8988T (cell line): ENCODE measurements at regions not wholly inside any gene's neighbourhood (a gene's known extent, or its start where the extent isn't known, plus 50 kb on each side); places are given as distances from the start of the nearest gene placed in this dataset.
"Not testable (repeated sequence)": the region's sequence is repeated elsewhere in the genome, so short reads cannot be mapped to it uniquely, and the experiment has no call there.

ENCODE experiments used
- DNase-seq: peaks from one replicate; pipeline ENCODE4 v3.0.0; 2011

DNA sequence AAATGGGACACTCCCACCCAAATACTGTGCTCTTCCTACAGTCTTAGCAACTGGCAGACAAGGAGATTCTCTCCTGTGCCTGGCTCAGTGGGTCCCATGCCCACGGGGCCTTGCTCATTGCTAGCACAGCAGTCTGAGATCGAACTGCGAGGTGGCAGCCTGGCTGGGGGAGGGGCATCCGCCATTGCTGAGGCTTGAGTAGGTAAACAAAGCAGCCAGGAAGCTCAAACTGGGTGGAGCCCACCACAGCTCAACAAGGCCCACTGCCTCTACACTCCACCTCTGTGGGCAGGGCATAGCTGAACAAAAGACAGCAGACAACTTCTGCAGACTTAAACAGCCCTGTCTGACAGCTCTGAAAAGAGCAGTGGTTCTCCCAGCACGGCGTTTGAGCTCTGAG lies 174.8 kb downstream of the COL12A1 start:
- DNase-seq = not testable (repeated sequence)

DNA sequence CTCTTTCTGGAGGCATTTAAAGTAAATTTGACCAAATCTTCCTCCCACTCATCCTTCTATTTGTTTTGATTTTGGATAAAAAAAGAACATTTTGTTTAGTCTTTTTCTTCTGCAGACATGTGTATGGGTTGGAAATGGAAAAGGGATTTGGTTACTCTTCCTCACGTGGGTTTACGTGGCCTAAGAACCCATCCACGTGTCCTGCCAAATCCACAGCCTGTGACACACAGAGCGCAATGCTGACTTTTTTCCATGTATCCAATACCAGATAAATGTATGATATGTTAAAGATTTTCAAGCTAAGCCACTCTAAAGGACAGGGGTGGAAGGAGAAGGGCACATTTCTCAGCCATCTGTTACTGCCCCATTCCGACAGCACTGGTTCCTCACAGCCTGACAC lies 176.5 kb downstream of the COL12A1 start:
- no peak for DNase-seq

DNA sequence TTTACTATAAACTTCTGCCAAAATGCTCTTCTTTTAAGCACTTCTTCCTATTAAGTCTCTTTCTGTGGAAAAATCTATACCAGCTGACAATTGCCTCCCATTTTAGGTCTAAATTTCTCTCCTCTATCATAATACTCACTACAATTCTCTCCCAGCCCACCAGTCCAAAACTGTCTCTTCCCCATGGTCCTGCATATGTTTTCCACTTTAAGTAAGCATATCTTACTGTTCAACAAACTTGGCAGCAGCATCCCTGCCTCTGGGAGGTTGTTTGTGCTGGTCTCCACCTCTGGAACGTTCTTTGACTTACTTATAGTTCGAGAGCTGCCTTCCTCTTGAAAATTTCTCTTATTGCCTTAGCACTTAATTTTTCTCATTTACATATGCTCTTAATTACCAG lies 180.5 kb downstream of the COL12A1 start:
- DNase-seq = no peak

DNA sequence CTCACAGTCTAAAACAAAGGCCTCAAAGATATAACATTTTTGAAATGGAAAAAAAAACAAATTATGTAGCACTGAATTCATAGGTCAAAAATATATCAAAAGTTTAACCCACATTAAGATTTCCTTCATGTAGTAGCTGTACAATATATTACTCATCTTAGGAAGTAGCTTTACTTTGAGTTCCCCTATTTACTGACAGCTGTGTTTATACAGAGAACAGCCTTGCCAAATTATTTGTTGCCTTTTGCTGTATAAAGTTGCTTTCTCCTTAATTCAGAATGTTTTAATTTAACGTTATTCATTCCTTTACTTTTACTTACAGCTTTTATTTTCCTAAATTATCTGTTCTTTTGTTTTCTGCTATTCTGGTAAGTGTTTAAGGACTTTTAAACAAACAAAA lies 181.0 kb downstream of the COL12A1 start:
- DNase-seq = no peak

DNA sequence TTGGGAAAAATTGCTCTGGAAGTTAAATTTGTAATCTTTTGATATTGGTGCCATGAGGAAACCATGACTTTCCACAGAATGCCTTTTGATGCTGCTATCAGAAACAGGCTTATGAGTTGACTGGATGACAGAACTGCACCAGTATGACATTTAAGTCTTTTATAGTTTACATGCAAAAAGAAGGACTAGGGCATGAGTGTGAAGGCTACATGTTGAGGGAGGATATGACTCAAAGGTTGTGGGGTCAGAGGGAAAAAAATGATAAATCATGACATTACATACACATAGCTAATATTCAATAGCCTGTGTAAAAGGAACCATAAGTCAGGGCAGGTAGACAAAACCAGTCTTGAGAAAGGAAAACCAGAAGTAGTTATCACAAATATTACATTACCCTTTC lies 182.2 kb downstream of the COL12A1 start:
- no peak for DNase-seq

DNA sequence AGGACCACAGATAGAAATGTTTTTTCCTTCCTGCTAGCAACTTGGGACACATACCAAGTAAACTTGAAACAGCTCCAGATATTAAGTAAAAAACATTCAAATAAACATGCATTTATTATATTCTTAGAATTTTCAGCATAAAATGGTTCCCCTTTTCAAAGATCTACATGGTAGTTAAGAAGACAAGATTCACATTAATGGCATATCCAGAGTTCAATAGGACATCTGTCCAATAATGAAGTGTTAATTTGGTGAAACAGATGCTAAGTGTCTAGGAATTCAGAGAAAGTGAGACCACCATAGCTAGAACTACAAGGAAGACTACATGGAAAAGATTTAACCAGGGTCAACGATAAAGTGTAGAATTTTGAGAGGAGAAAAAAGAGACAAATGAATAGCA lies 184.9 kb downstream of the COL12A1 start:
- DNase-seq = no peak

DNA sequence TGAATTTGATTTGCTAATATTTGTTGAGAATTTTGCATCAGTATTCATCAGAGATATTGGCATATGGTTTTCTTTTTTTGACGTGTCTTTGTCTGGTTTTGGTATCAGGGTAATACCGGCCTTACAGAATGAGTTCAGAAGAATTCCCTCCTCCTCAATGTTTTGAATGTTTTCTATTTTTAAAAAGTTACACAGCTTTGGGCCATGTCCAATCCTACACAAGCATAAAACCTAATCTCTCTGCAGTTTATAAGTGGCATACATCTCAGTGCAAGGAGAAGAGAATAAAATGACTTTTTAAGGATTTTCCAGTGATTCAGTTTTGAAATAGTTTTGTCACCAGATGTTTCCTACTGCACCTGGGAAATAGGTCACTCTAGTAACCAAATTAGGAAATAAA lies 185.5 kb downstream of the COL12A1 start:
- DNase-seq = no peak

DNA sequence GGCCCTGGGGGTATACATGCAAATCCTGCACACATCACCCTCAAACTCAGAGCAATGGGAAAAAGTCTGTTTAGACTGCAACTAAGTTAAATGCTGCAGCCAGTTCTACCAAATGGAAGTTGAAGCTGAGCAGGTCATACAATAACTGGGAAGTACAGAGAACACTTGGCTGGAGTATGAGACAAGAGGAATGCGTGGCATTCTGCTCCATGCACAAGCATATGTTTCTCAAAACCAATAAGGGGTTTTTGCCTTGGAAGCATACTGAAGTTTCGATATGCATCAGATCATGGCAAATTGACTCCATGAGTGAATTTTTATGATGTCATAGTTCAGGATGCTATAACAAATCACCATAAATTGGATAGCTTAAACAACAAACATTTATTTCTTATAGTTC lies 193.8 kb downstream of the COL12A1 start:
- no peak for DNase-seq

DNA sequence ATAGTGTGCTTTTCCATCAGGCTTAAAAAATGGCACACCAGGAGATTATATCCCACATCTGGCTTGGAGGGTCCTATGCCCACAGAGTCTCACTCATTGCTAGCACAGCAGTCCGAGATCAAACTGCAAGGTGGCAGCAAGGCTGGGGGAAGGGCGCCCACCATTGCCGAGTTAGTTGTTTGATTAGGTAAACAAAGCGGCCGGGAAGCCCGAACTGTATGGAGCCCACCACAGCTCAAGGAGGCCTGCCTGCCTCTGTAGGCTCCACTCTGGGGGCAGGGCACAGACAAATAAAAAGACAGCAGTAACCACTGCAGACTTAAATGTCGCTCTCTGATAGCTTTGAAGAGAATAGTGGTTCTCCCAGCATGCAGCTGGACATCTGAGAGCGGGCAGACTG lies 201.9 kb downstream of the COL12A1 start:
- DNase-seq = not testable (repeated sequence)

DNA sequence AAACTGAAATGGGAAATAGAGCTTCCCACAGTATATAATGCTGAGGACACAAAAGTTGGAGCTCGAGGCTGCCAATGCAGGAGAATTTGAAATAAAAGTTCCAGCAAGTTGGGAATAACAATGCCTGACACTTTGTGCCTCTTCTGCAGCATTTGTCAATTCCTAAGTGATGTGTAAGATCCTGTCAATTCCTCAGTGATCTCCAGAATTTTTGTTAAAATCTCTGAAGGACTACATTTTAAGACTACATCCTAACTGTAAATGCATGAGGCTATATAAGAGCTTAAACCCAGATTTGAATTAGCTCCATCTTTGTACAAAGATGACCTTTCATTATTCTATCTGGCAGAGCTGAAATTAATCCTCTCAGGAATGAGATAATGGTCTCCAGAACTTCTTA lies 208.2 kb downstream of the COL12A1 start:
- DNase-seq = no peak

DNA sequence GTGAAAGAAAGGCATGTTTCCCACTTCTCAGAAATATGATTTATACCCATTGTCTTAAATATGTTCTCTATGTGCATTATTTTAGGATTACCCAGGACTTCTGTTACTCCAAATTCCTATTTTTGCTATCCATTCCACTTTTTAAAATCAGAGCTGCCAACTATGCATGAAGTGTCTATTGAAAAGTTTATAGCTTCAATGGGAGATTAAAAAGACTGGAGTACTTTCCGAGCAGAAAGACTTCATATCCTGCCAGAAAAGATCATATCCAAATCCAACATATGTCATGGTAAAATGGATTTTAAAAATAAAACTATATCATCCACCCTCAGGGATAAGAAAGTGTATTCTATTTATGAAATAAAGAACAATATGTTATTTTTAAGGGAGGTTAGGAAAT lies 212.7 kb downstream of the COL12A1 start:
- DNase-seq = no peak

DNA sequence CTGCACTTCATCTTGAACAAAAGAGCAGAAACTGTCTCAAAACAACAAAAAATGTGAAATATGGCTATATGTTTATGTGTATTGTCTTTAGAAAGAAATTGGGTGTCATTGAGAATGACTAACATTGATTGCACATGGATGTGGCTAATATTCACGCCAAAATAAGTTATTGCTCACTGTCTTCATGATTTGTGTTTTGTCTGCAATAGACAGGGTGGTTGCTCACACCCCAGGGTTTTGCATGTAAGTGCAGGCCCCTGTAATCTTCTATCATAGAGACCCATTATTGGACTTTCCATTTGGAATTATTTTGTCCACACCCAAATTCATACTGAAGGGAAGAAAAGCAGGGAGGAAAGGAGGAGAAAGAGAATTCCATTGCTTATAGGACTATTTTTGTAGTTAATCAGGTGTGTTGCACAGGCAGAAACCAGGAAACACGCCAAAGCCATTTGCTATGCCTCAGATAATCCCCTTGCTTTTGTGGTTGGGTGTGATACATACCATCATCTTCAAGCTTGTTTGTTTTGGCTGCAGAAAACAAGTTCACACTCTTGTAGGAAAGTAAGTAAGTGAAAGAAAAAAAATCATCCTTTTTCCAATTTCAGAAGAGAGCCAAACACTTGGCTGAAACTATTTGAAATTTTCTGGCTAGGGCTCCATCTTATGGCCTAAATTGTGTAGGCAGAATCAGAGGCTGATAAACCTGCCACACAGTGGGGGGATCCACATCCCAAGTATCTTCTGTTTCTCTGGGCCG lies 214.1 kb downstream of the COL12A1 start:
- no peak for DNase-seq

DNA sequence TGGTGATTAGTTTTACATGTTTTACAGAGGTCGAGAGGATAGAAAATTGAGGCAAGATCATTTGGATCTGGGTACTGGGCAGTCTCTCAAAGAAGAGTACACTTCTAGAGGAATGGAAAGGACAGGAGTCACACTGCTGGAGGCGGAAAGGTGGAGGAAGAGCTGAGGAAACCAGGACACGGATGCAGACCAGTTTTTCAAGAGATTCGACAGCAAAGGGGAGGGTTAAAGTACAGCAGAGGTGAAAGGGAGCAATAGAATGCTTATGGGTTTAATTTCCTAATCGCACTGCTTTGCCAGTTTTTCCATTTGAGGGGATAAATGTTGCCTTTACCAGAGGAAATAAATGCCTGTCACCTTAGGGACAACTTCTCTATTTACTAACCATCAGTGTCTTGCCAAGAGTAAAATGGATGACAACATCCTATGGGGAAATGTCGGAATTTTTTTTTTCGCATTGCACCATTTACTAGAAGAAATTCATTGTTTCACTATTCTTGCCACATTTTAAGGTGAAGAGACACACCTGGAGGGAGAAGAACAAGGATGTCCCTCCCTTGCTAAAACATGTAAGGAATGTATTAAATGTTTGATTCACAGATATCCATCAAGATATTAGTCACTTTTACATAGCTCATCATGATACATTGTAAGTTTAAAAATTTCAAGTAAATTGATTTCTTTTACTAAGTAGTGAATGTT lies 226.6 kb downstream of the COL12A1 start:
- DNase-seq = no peak

DNA sequence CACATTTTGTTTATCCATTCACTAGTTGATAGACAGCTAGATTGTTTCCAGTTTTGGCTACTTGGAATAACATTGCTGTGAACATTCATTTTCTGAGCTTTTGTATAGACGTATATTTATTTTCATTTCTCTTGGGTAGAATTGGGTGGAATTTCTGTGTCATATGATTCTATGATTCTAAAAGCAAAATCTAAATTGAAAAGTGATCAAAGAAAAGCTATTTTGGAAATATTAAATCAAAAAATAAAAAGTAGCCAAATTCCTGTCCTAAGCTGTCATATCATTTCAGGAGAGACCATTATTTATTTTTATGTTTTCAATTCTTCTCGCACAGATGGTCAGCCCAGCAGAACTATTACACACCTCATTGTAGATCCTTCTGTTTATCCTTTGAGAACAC lies 229.2 kb downstream of the COL12A1 start:
- DNase-seq = no peak

DNA sequence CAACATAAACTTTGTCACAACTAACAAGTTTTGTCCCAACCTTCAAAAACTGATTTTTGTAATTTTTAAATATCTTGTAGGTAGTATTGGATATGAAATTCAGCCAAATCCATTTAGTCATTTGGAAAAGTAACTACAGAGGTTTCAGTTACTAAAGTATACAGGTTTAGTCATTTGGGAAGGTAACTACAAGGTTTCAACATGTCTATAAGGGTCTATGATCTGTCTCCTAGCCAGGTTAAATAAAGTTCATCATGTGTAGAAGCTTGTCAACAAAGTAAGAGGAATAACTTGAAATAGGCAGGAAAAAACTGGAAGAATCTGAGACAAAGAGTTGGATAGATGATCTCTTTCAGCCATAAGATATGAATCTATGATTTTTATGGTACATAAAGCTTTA lies 229.8 kb downstream of the COL12A1 start:
- DNase-seq = no peak

DNA sequence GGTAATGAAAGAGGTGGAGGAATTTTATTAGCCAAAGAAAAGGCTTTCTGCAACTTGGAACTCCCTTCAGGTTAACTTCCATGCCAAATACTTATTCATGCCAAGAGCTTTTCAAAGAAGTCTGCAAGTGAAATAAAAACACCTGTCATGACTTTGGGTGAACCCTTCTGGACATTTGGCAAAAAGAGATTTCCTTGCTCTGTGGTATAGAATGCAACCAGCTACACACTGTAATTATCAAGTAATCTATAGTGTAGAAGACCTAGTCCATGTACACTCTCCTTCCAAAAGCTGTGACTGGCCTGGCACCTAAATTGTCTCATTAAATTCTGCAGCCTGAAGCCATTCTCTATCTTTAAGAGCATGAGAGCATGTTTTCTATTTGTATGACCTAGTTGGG lies 232.3 kb downstream of the COL12A1 start:
- no peak for DNase-seq

DNA sequence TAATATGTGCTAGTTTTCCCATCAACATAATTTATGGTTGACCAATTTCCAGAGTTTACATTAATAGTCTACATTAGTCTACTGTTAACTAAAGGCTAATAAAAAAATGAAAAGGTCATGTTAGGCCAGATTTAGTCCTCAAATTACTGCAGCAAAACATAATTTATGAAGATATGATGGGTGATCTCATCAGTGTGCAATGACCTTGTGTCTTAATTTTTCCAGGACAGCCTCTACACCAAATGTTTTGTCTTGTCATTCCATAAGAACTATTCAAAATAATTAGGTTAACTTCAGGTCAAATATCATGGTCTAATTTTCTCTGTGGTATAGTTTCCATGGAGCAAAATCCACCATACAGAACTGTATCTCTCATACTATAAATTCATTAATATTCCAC lies 234.2 kb downstream of the COL12A1 start:
- DNase-seq = no peak

DNA sequence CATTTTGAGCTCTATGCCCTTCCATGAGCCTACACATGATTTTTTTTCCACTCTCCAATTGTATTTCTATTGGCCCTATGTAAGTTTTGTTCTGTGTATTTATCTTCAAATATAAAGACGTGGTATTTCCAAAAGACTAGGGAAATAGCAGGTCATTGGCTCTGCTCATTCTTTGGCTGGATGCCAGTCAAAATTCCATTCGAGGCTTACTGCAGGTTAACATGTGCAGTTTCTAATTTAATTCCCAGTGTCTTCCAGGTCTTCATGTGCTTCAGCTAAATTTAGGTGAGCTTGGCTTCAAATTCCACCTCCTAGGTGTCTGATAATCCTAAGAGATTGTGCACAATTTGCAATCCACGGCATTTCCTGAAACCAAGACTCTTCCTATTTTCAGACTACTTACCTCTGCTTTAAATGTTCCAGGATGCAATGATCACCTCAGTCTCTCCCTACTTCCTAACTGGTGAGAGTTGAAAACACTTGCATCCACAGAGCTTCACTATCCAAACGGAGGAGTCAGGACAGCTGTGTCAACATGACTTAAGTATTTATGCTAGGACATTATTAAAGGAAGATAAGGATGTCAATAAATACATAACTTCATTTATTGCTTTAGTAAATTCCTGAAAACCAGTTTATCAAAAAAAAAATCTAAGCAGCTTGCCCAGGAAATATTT lies 236.1 kb downstream of the COL12A1 start:
- DNase-seq = no peak

DNA sequence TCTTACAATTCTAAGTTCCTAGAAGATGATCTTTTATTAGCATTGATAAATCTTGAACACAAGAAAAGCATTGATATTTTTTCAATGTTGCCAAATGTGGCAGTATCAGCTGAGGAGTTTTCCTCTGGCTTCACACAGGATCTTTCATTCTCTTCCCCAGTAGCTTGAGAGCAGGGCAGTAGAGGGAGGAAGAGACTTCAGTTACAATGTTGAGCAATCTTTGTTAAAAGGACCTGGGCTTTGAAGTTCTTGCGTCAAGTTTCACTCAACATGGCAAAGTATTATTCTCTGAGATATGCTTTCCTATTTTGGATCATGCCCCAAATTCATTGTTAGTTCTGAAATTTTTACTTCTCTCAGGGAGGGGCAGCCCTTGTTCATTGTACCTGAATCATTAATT lies 238.0 kb downstream of the COL12A1 start:
- DNase-seq = no peak

DNA sequence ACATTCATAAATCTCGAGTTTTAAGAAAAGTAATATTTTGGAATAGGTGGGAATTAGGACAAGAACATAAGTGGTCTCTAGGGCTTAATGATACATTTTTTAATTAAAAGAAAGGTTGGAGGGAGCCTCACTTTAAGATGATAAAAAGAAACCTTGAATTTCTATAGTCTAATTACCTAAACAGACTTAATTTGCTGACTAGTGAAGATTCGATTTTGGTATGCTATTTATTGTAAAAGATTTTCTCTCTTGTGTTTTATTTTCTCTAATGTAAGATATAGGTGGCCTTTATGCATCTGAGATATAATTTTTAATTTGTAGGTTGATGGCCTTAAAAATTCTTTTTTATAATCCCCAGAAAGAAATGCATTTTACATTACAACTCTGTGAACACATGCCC lies 239.1 kb downstream of the COL12A1 start:
- DNase-seq = no peak

DNA sequence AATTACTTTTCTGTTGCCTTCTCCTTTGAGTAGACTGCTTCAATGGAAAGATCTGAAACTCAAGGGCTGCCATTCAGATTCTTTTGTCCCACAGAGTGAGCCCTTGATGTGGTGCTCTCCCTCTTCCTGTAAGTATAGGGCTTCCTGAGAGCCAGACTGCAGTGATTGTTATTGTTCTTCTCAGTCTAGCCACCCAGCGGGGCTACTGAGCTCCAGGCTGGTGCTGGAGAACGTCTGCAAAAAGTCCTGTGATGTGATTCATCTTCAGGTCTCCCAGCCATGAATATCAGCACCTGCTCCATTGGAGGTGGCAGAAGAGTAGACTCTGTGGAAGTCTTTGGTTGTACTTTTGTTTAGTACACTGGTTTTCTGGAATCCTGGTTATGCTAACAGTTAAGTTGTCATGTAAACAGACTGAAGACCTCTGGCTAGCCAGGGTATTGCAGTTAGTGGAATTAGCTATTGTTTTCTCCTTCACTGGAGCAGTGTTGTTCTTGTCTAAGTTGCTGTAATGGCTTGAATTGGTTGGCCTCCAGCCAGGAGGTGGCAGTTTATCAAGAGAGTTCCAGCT lies 240.9 kb downstream of the COL12A1 start:
- no peak for DNase-seq

DNA sequence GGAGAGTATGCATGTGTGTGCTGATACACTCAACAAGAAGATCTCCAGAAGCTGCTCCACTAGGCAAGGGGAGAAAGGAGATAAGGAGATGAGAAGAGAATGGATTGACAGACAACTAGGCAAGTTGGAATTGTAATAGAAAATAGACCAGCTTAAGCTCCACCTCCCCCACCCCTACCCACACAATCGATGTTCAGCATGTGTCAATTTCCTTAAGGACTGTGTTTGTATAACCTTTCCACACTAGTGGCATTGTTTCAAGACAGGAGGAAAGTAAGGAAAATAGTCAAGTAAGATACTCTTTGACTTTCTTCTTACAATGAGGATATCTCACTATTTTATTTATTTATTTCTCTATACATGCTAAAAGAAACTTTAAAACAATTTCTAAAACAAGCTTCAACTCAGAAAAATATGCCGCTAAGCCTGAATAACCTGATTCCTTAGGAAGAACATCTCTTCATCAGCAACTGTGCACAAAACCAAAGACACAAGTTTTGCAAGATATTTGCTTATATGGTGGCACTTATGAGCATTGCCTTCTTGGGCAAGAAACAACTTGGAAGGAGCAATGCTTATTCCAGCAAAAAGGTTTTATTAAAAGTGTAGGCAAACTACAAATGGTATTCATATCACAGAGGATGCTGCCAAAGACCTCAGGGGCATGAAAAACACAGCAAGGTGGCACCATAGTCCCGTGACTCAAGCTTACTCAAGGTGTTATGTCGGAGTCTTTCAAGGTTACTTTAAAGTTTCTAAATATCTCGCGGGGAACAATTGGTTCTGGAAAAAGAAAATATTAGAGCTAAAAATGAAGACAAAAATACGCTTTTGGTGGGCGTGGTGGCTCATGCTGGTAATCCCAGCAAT lies 249.1 kb downstream of the COL12A1 start:
- no peak for DNase-seq

DNA sequence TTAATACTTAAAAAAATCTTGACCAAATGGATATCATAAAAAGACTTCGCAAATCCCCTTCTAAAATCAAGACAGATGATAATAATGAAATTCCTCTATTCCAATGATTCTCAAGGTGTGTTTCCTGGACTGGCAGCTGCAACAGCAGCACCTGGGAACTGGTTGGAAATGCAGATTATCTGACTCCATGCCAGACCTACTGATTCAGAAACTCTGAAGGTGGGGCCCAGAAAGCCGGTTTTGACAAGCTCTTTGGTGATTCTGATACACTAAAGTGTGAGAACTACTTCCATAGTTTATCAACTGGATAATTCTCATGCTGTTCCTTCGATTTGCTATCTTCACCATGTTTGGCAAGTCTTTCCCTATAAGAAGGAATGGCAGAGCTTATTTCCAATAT lies 252.1 kb downstream of the COL12A1 start:
- no peak for DNase-seq
